Keratinocyte (primary cell): ENCODE measurements at regions not wholly inside any gene's neighbourhood (a gene's known extent, or its start where the extent isn't known, plus 50 kb on each side); places are given as distances from the start of the nearest gene placed in this dataset.

ENCODE experiments used
- EZH2 ChIP-seq: IDR thresholded peaks from one replicate; pipeline ENCODE4 v1.6.1; 2012; ENCODE audit warnings: inconsistent platforms, mild to moderate bottlenecking, low read length, moderate library complexity
- TF ChIP-seq, protein P1 (sequence below), 3 experiments: IDR thresholded peaks in 1 of 3; conservative IDR thresholded peaks in 1 of 3; optimal IDR thresholded peaks in 1 of 3; 2 replicates in 2 of 3; 3 replicates in 1 of 3; pipeline versions ENCODE3 to v1.5.1; 2011; ENCODE audit warnings: low read length in 3 of 3, mild to moderate bottlenecking in 3 of 3, moderate library complexity in 2 of 3, control low read depth in 1 of 3, inconsistent platforms in 1 of 3; ENCODE audit not compliant: insufficient read depth in 2 of 3; ENCODE audit errors: extremely low read depth in 1 of 3

DNA sequence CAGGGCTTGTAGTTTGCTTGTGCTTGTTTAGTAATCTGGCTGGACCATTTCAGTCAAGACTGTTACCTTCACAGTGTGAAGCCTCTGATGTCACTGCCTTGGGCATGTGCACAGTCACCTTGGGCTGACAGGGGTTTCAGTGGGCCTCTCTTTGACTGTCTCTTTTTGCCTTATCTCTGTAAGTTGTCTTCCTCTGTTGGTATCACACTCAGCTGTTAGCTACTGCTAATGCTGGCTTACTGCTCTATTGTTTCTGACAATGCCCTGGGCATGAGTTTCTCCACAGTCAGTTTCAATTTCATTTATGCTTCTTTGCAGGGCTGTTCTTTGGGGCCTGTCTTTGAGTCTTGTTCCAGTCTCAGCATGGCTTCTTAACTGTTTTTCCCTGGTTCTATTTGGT is 201.9 kb upstream of the SHH start:
- TF ChIP-seq, protein P1, sequence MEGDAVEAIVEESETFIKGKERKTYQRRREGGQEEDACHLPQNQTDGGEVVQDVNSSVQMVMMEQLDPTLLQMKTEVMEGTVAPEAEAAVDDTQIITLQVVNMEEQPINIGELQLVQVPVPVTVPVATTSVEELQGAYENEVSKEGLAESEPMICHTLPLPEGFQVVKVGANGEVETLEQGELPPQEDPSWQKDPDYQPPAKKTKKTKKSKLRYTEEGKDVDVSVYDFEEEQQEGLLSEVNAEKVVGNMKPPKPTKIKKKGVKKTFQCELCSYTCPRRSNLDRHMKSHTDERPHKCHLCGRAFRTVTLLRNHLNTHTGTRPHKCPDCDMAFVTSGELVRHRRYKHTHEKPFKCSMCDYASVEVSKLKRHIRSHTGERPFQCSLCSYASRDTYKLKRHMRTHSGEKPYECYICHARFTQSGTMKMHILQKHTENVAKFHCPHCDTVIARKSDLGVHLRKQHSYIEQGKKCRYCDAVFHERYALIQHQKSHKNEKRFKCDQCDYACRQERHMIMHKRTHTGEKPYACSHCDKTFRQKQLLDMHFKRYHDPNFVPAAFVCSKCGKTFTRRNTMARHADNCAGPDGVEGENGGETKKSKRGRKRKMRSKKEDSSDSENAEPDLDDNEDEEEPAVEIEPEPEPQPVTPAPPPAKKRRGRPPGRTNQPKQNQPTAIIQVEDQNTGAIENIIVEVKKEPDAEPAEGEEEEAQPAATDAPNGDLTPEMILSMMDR (optimal IDR thresholded peaks at IDR 0.05 in 1 of 3, IDR thresholded peaks at IDR 0.05 in 1 of 3, conservative IDR thresholded peaks at IDR 0.05 in 1 of 3; ENCODE audit: extremely low read depth in 1 of 3, insufficient read depth in 2 of 3, low read length in 3 of 3) = no peak
- TF ChIP-seq EZH2 = no peak
